CD4-positive, alpha-beta T cell (primary cell): ENCODE measurements at regions not wholly inside any gene's neighbourhood (a gene's known extent, or its start where the extent isn't known, plus 50 kb on each side); places are given as distances from the start of the nearest gene placed in this dataset.

Source experiments
- ATAC-seq: fragments of 200-7000 bp; cut with Tn5 transposase; one replicate; pipeline ENCODE4 v1.10.0; 2022; ENCODE audit warnings: mild to moderate bottlenecking; ENCODE audit not compliant: poor library complexity
- CTCF ChIA-PET: fragments of 350-600 bp; sonication (Branson Sonifier 250); formaldehyde crosslinking; loops from one replicate; lab custom pipeline; 2021; ENCODE audit warnings: antibody characterized with exemption, inconsistent platforms; lab: Charles Lee
- POLR2A ChIA-PET: fragments of 350-600 bp; sonication (Branson Sonifier 250); formaldehyde crosslinking; loops from one replicate; lab custom pipeline; 2021; ENCODE audit warnings: antibody characterized with exemption, inconsistent platforms; lab: Charles Lee
- DNase-seq, 14 experiments: peaks; one replicate each; pipeline ENCODE4 v3.0.0-alpha.2; 2013 to 2020; ENCODE audit warnings: mixed read lengths in 2 of 14
- H3K27ac ChIP-seq, 2 donors: one replicate each; pipeline versions ENCODE4 v1.5.1 to v1.7.0; 2013; ENCODE audit warnings: low read length in 2 of 2, low read depth in 1 of 2, mild to moderate bottlenecking in 1 of 2
- H3K27me3 ChIP-seq, 2 experiments: 1 replicate in 1 of 2; 2 replicates in 1 of 2; pipeline versions ENCODE4 v1.6.1 to v1.7.0; 2013; ENCODE audit warnings: low read length in 2 of 2, control low read depth in 1 of 2, mild to moderate bottlenecking in 1 of 2, moderate library complexity in 1 of 2; ENCODE audit not compliant: insufficient read depth in 2 of 2, control insufficient read depth in 1 of 2
- H3K36me3 ChIP-seq: one replicate; pipeline ENCODE4 v1.6.1; 2013; ENCODE audit warnings: low read length, control low read depth; ENCODE audit not compliant: insufficient read depth
- H3K4me1 ChIP-seq: one replicate; pipeline ENCODE4 v1.6.1; 2013; ENCODE audit warnings: low read length, control low read depth; ENCODE audit not compliant: insufficient read depth
- H3K4me3 ChIP-seq: one replicate; pipeline ENCODE4 v1.5.1; 2013; ENCODE audit warnings: mild to moderate bottlenecking, low read length, moderate library complexity
- H3K9me3 ChIP-seq, 2 experiments: 1 replicate in 1 of 2; 2 replicates in 1 of 2; pipeline versions ENCODE4 v1.6.1 to v1.7.0; 2013; ENCODE audit warnings: low read length in 2 of 2, mild to moderate bottlenecking in 2 of 2, control low read depth in 1 of 2, moderate library complexity in 1 of 2; ENCODE audit not compliant: control insufficient read depth in 1 of 2, insufficient read depth in 1 of 2
- H3K27ac Mint-ChIP-seq: one replicate; pipeline ENCODE4 v1.8.0; 2020; ENCODE audit warnings: mixed read lengths
- H3K27me3 Mint-ChIP-seq: one replicate; pipeline ENCODE4 v1.8.0; 2021; ENCODE audit warnings: mixed read lengths
- H3K36me3 Mint-ChIP-seq: one replicate; pipeline ENCODE4 v1.8.0; 2021; ENCODE audit warnings: low read depth, mixed read lengths
- H3K4me1 Mint-ChIP-seq: one replicate; pipeline ENCODE4 v1.8.0; 2021; ENCODE audit warnings: low read depth, mixed read lengths
- H3K4me3 Mint-ChIP-seq: one replicate; pipeline ENCODE4 v1.8.0; 2020; ENCODE audit warnings: mild to moderate bottlenecking, mixed read lengths
- H3K9me3 Mint-ChIP-seq: one replicate; pipeline ENCODE4 v1.8.0; 2020; ENCODE audit warnings: mixed read lengths
- CTCF ChIP-seq: fragments of 200-600 bp; IDR thresholded peaks from one replicate; pipeline ENCODE4 v1.8.0; 2022; ENCODE audit warnings: antibody characterized with exemption, mild to moderate bottlenecking
- intact Hi-C, 2 experiments: fragments of 100-400 bp; cut with DNase I in 1 of 2; cut with micrococcal nuclease in 1 of 2; formaldehyde crosslinking; loops; one replicate each; pipeline versions ENCODE4 v1.15.1 to v1.9.0; 2023 to 2025; cut with DNase I, micrococcal nuclease

DNA sequence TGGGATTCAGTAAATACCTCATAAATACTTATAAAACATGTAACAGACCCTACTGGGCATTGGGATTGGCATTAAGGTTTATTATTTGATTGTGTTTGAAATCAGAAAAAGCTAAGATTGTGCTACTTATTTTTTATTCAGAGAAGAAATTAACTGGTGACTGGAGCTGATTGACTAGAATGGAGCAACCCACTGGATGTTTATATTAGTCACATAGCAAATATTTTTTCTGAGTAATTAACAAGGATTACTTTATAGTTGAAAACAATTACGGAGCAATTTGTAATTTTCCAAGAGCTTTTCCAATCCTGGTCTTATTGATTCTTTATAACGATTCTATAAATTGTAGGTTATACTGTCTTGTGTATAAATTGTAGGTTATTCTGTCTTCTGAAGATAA lies 208.7 kb downstream of the HLX start:
- Mint-ChIP-seq H3K9me3 (no peaks in the 10 kb centered on the region), H3K36me3 (no peaks in the 10 kb centered on the region), H3K27ac (no peak overlapping the region), H3K4me1 (no peaks in the 10 kb centered on the region), H3K4me3 (no peak overlapping the region), H3K27me3 (no peaks in the 10 kb centered on the region)
- no peaks in the 10 kb centered on the region for H3K4me1 ChIP-seq
- ATAC-seq (no peak), DNase-seq (no peak)
- ChIA-PET POLR2A (no interaction called here), CTCF (no interaction called here)
- H3K4me3 ChIP-seq: no peak overlapping the region
- no peaks in the 10 kb centered on the region for H3K9me3 ChIP-seq
- intact Hi-C loops: no loop called here
- no peak overlapping the region for H3K27ac ChIP-seq
- no peak for TF ChIP-seq CTCF
- H3K36me3 ChIP-seq: no peaks in the 10 kb centered on the region
- no peaks in the 10 kb centered on the region for H3K27me3 ChIP-seq

DNA sequence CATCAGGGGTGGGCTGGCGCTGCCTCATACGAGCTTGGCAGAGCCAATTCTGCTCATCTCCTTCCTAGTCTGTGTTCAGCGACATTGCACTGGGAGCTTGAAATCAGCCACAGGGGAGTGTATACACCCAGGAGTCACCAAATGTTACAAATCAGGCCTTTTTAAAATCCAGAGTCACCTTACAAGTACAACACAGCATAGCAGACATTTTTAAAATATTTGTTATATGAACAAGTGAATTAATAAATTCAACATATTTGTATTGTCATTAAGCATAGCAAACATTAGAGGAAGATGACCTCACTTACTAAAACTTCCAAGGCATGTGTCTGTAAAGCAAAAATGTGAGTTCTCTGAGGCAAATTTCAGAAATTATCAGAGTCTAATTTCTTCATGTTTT lies 210.0 kb downstream of the HLX start:
- intact Hi-C loops: no loop called here
- no peaks in the 10 kb centered on the region for H3K4me1 ChIP-seq
- Mint-ChIP-seq H3K36me3 (no peaks in the 10 kb centered on the region), H3K4me1 (no peaks in the 10 kb centered on the region), H3K27me3 (no peaks in the 10 kb centered on the region), H3K9me3 (no peaks in the 10 kb centered on the region), H3K4me3 (no peak overlapping the region), H3K27ac (no peak overlapping the region)
- ATAC-seq: no peak
- H3K4me3 ChIP-seq: no peak overlapping the region
- no peaks in the 10 kb centered on the region for H3K27me3 ChIP-seq
- DNase-seq: no peak
- no peaks in the 10 kb centered on the region for H3K9me3 ChIP-seq
- CTCF ChIA-PET: no interaction called here
- TF ChIP-seq CTCF: no peak
- H3K36me3 ChIP-seq: no peaks in the 10 kb centered on the region
- no peak overlapping the region for H3K27ac ChIP-seq
- POLR2A ChIA-PET: no interaction called here

DNA sequence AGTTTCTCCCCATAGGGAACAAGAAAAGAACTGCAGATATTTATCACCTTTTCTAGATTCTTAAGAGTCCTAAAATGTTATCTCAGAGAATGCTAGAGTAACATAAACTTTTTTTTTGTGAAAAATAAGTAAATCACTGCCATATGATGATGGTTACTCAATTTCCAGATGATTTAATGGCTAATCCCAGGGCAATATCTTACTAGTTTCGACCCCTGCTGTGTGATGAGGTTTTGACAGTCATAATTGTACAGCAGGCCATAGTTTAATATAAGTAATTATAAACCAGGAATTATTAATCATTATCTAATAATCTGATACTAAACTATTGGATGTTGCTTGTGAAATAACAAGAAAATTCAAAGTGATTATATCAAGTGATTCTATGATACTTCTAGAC lies 210.6 kb downstream of the HLX start:
- H3K27ac ChIP-seq: no peak overlapping the region
- no peak for TF ChIP-seq CTCF
- H3K27me3 ChIP-seq: no peaks in the 10 kb centered on the region
- Mint-ChIP-seq H3K27ac (no peak overlapping the region), H3K27me3 (no peaks in the 10 kb centered on the region), H3K36me3 (no peaks in the 10 kb centered on the region), H3K4me1 (no peaks in the 10 kb centered on the region), H3K4me3 (no peak overlapping the region), H3K9me3 (no peaks in the 10 kb centered on the region)
- ChIA-PET POLR2A (no interaction called here), CTCF (no interaction called here)
- H3K4me1 ChIP-seq: no peaks in the 10 kb centered on the region
- DNase-seq: no peak
- H3K9me3 ChIP-seq: no peaks in the 10 kb centered on the region
- H3K36me3 ChIP-seq: no peaks in the 10 kb centered on the region
- no peak overlapping the region for H3K4me3 ChIP-seq
- no peak for ATAC-seq
- intact Hi-C loops: no loop called here
